ENCODE measurements at regions not wholly inside any gene's neighbourhood (a gene's known extent, or its start where the extent isn't known, plus 50 kb on each side); places are given as distances from the start of the nearest gene placed in this dataset.
A peak's percentile ranks its signal among the peaks of the same experiment; 100 is the strongest.
"Not testable (repeated sequence)": the region's sequence is repeated elsewhere in the genome, so short reads cannot be mapped to it uniquely, and the experiment has no call there.

GRCh38 chr5:174793684-174794328 lies 69.4 kb downstream of the MSX2 start:
- DNase-seq, result peak; percentile 62 to 83
- Histone ChIP-seq H3K27ac (no peak overlapping the region), H3K27me3 (peaks cover 0 to 57% (median 14%) of the 10 kb centered on the region in 3 donors), H3K4me3 (no peak overlapping the region), H3K36me3 (no peaks in the 10 kb centered on the region), H3K4me1 (peaks cover 0 to 8% (median 6%) of the 10 kb centered on the region in 4 donors), H3K9me3 (no peaks in the 10 kb centered on the region)
- intact Hi-C loops (cut with DNase I; ENCODE audit: low total_unique reads), result loop anchor here (5.0 kb wide), 1 partner anchor 377 kb away; no protein-coding TSS in a partner anchor
- 2 to 6% (median 4%) methylated on average over 25 to 31 of the region's 31 CpGs for WGBS, 5 donors
- peak in 5 of 7 experiments; percentile 34 to 73 (median 64) for TF ChIP-seq CTCF (IDR thresholded peaks at IDR 0.05)
- no peak for TF ChIP-seq EP300 (IDR thresholded peaks at IDR 0.05)

GRCh38 chr5:174793076-174793475 lies 68.7 kb downstream of the MSX2 start:
- Histone ChIP-seq H3K27me3 (peaks cover 0 to 49% (median 14%) of the 10 kb centered on the region in 3 donors), H3K9me3 (no peaks in the 10 kb centered on the region), H3K4me1 (peaks cover 0 to 8% (median 6%) of the 10 kb centered on the region in 4 donors), H3K27ac (no peak overlapping the region), H3K36me3 (no peaks in the 10 kb centered on the region), H3K4me3 (no peak overlapping the region)
- TF ChIP-seq CTCF (IDR thresholded peaks at IDR 0.05) (no peak), EP300 (IDR thresholded peaks at IDR 0.05) (no peak), POLR2A (IDR thresholded peaks at IDR 0.05) (no peak), POLR2AphosphoS5 (IDR thresholded peaks at IDR 0.05) (no peak)
- 67 to 80% (median 76%) methylated on average over 6 of the region's 6 CpGs for WGBS, 5 donors
- DNase-seq, result no peak
- intact Hi-C loops (cut with DNase I; ENCODE audit: low total_unique reads), result loop anchor here (5.0 kb wide), 1 partner anchor 376 kb away; no protein-coding TSS in a partner anchor

- not testable (repeated sequence) for H3K36me3 ChIP-seq, H3K9me3 ChIP-seq, DNase-seq, H3K4me1 ChIP-seq, H3K27ac ChIP-seq, H3K4me3 ChIP-seq
- 54 to 79% (median 61%) methylated on average over 1 of the region's 1 CpG for WGBS, 5 donors
- intact Hi-C loops (cut with DNase I; ENCODE audit: low total_unique reads), result loop anchor here (5.0 kb wide), 1 partner anchor 375 kb away; no protein-coding TSS in a partner anchor
- peaks cover 0 to 44% (median 14%) of the 10 kb centered on the region in 3 donors for H3K27me3 ChIP-seq
Observed at GRCh38 chr5:174792265-174792664, 67.9 kb downstream of the MSX2 start.

GRCh38 chr5:174790906-174791305 lies 66.5 kb downstream of the MSX2 start:
- Histone ChIP-seq H3K27me3 (peaks cover 0 to 32% (median 10%) of the 10 kb centered on the region in 3 donors), H3K9me3 (peaks cover 0 to 6% (median 0%) of the 10 kb centered on the region in 4 donors), H3K36me3 (no peaks in the 10 kb centered on the region), H3K4me3 (no peak overlapping the region), H3K27ac (no peak overlapping the region), H3K4me1 (peaks cover 0 to 8% (median 6%) of the 10 kb centered on the region in 4 donors)
- no peak for DNase-seq
- 33 to 56% (median 47%) methylated on average over 2 to 4 of the region's 4 CpGs for WGBS, 5 donors
- TF ChIP-seq EP300 (IDR thresholded peaks at IDR 0.05) (no peak), CTCF (IDR thresholded peaks at IDR 0.05) (no peak), POLR2AphosphoS5 (IDR thresholded peaks at IDR 0.05) (no peak), POLR2A (IDR thresholded peaks at IDR 0.05) (no peak)
- intact Hi-C loops (cut with DNase I; ENCODE audit: low total_unique reads), result loop anchor here (5.0 kb wide), 1 partner anchor 374 kb away; no protein-coding TSS in a partner anchor

GRCh38 chr5:174789596-174789995 lies 65.2 kb downstream of the MSX2 start:
- WGBS, 5 donors, result 66 to 89% (median 87%) methylated on average over 4 of the region's 4 CpGs
- Histone ChIP-seq H3K27me3 (peaks cover 0 to 19% (median 10%) of the 10 kb centered on the region in 3 donors), H3K27ac (no peak overlapping the region), H3K4me1 (peaks cover 0 to 8% (median 6%) of the 10 kb centered on the region in 4 donors), H3K9me3 (peaks cover 0 to 16% (median 7%) of the 10 kb centered on the region in 4 donors), H3K4me3 (no peak overlapping the region), H3K36me3 (no peaks in the 10 kb centered on the region)
- no peak for TF ChIP-seq CTCF (IDR thresholded peaks at IDR 0.05)
- no peak for TF ChIP-seq POLR2AphosphoS5 (IDR thresholded peaks at IDR 0.05)
- no peak for TF ChIP-seq EP300 (IDR thresholded peaks at IDR 0.05)
- no peak for TF ChIP-seq POLR2A (IDR thresholded peaks at IDR 0.05)
- intact Hi-C loops (cut with DNase I; ENCODE audit: low total_unique reads), result no loop called here
- no peak for DNase-seq
